Activated B cell treated with CpG ODN at 0.5 μM for 24 hours (primary cell): ENCODE measurements at regions not wholly inside any gene's neighbourhood (a gene's known extent, or its start where the extent isn't known, plus 50 kb on each side); places are given as distances from the start of the nearest gene placed in this dataset.

Experiments used
- ATAC-seq: fragments of 200-7000 bp; cut with Tn5 transposase; one replicate; pipeline ENCODE4 v1.10.0; 2021; ENCODE audit warnings: low read depth, mild to moderate bottlenecking, moderate library complexity
- CTCF ChIA-PET: fragments of 350-600 bp; sonication (Branson Sonifier 250); formaldehyde crosslinking; loops from one replicate; lab custom pipeline; 2021; ENCODE audit warnings: antibody characterized with exemption; lab: Charles Lee
- POLR2A ChIA-PET: fragments of 350-600 bp; sonication (Branson Sonifier 250); formaldehyde crosslinking; loops from one replicate; lab custom pipeline; 2021; ENCODE audit warnings: antibody characterized with exemption; lab: Charles Lee
- DNase-seq: peaks from one replicate; pipeline ENCODE4 v3.0.0; 2022
- H3K27ac Mint-ChIP-seq: one replicate; pipeline ENCODE4 v1.8.0; 2020; ENCODE audit warnings: mixed read lengths
- H3K27me3 Mint-ChIP-seq: one replicate; pipeline ENCODE4 v1.8.0; 2021; ENCODE audit warnings: mixed read lengths
- H3K36me3 Mint-ChIP-seq: one replicate; pipeline ENCODE4 v1.8.0; 2021; ENCODE audit warnings: low read depth, mixed read lengths
- H3K4me1 Mint-ChIP-seq: one replicate; pipeline ENCODE4 v1.8.0; 2021; ENCODE audit warnings: mixed read lengths
- H3K4me3 Mint-ChIP-seq: one replicate; pipeline ENCODE4 v1.8.0; 2020; ENCODE audit warnings: mild to moderate bottlenecking, mixed read lengths
- H3K9me3 Mint-ChIP-seq: one replicate; pipeline ENCODE4 v1.8.0; 2020; ENCODE audit warnings: mixed read lengths
- CTCF ChIP-seq: fragments of 200-600 bp; IDR thresholded peaks from one replicate; pipeline ENCODE4 v1.8.0; 2022; ENCODE audit warnings: antibody characterized with exemption, mild to moderate bottlenecking
- intact Hi-C: fragments of 100-400 bp; cut with micrococcal nuclease; formaldehyde crosslinking; loops from one replicate; pipeline ENCODE4 v1.15.1; 2024

GRCh38 chr16:73823205-73823849 is 473.3 kb upstream of the PSMD7 start:
- POLR2A ChIA-PET = no interaction called here
- ATAC-seq (no peak), DNase-seq (no peak)
- Mint-ChIP-seq H3K9me3 (no peaks in the 10 kb centered on the region), H3K4me3 (no peak overlapping the region), H3K27me3 (no peaks in the 10 kb centered on the region), H3K4me1 (no peaks in the 10 kb centered on the region), H3K36me3 (no peaks in the 10 kb centered on the region), H3K27ac (no peak overlapping the region)
- CTCF ChIA-PET = no interaction called here
- intact Hi-C loops = no loop called here
- TF ChIP-seq CTCF = no peak

GRCh38 chr16:73817526-73818324 is 478.9 kb upstream of the PSMD7 start:
- H3K4me1 Mint-ChIP-seq = no peaks in the 10 kb centered on the region
- no peak for TF ChIP-seq CTCF
- no peak for ATAC-seq
- intact Hi-C loops = no loop called here
- no peaks in the 10 kb centered on the region for H3K36me3 Mint-ChIP-seq
- H3K27ac Mint-ChIP-seq = no peak overlapping the region
- no peaks in the 10 kb centered on the region for H3K9me3 Mint-ChIP-seq
- H3K27me3 Mint-ChIP-seq = no peaks in the 10 kb centered on the region
- ChIA-PET POLR2A (no interaction called here), CTCF (no interaction called here)
- DNase-seq = no peak
- H3K4me3 Mint-ChIP-seq = no peak overlapping the region

- H3K27ac Mint-ChIP-seq = no peak overlapping the region
- no peaks in the 10 kb centered on the region for H3K27me3 Mint-ChIP-seq
- no peaks in the 10 kb centered on the region for H3K9me3 Mint-ChIP-seq
- CTCF ChIA-PET = no interaction called here
- no peak for ATAC-seq
- intact Hi-C loops = no loop called here
- no peak for DNase-seq
- TF ChIP-seq CTCF = no peak
- H3K4me1 Mint-ChIP-seq = no peaks in the 10 kb centered on the region
- POLR2A ChIA-PET = no interaction called here
- H3K4me3 Mint-ChIP-seq = no peak overlapping the region
- no peaks in the 10 kb centered on the region for H3K36me3 Mint-ChIP-seq
These were observed 483.1 kb upstream of the PSMD7 start for GRCh38 chr16:73813527-73813926.

- intact Hi-C loops = no loop called here
- Mint-ChIP-seq H3K36me3 (no peaks in the 10 kb centered on the region), H3K27me3 (no peaks in the 10 kb centered on the region), H3K27ac (no peak overlapping the region), H3K9me3 (no peaks in the 10 kb centered on the region), H3K4me3 (no peak overlapping the region), H3K4me1 (no peaks in the 10 kb centered on the region)
- ATAC-seq (no peak), DNase-seq (no peak)
- TF ChIP-seq CTCF = no peak
- POLR2A ChIA-PET = no interaction called here
- CTCF ChIA-PET = no interaction called here
These were observed 492.2 kb upstream of the PSMD7 start for GRCh38 chr16:73804456-73804855.

- Mint-ChIP-seq H3K4me3 (no peak overlapping the region), H3K27me3 (no peaks in the 10 kb centered on the region), H3K9me3 (no peaks in the 10 kb centered on the region), H3K36me3 (no peaks in the 10 kb centered on the region), H3K27ac (no peak overlapping the region), H3K4me1 (no peaks in the 10 kb centered on the region)
- DNase-seq (no peak), ATAC-seq (no peak)
- POLR2A ChIA-PET = no interaction called here
- TF ChIP-seq CTCF = no peak
- intact Hi-C loops = no loop called here
- CTCF ChIA-PET = no interaction called here
These were observed 498.1 kb upstream of the PSMD7 start for GRCh38 chr16:73798471-73798870.
